A549 (cell line): ENCODE measurements at regions not wholly inside any gene's neighbourhood (a gene's known extent, or its start where the extent isn't known, plus 50 kb on each side); places are given as distances from the start of the nearest gene placed in this dataset.
A peak's percentile ranks its signal among the peaks of the same experiment; 100 is the strongest.

Source experiments
- ATAC-seq, 2 experiments: fragments of 200-7000 bp in 1 of 2; fragments of >200 bp in 1 of 2; cut with Nextera tagmentation in 1 of 2; cut with Tn5 transposase in 1 of 2; 3 replicates each; pipeline versions ENCODE4 v1.8.0 to v1.9.1; 2018 to 2020; ENCODE audit warnings: mild to moderate bottlenecking in 1 of 2, moderate library complexity in 1 of 2
- CTCF ChIA-PET: fragments of 300-600 bp; sonication (Branson Sonifier 250); formaldehyde crosslinking; extraction: SDS; loops from one replicate; lab custom pipeline; 2021; ENCODE audit warnings: antibody characterized with exemption, inconsistent platforms; lab: Yijun Ruan, JAX
- POLR2A ChIA-PET: fragments of 350-600 bp; formaldehyde crosslinking; extraction: SDS; loops from one replicate; lab custom pipeline; 2021; ENCODE audit warnings: antibody characterized with exemption, inconsistent platforms; lab: Yijun Ruan, JAX
- DNase-seq, 2 experiments: peaks; one replicate each; pipeline versions ENCODE4 v3.0.0 to v3.0.0-alpha.2; 2011 to 2016; ENCODE audit warnings: low read depth in 1 of 2, low spot score in 1 of 2
- FAIRE-seq: peaks from 2 replicates; lab custom pipeline; 2011; peaks lifted over from hg19 to GRCh38; lab: Jason Lieb, UNC
- H3K27ac ChIP-seq, 2 experiments: fragments of >200 bp; sonication (Bioruptor Twin); formaldehyde crosslinking; 3 replicates each; pipeline ENCODE4 v1.5.1; 2016 to 2017
- H3K4me1 ChIP-seq: fragments of >200 bp; sonication (Bioruptor Twin); formaldehyde crosslinking; 3 replicates; pipeline ENCODE4 v1.6.1; 2016
- H3K4me2 ChIP-seq: fragments of >200 bp; sonication (Bioruptor Twin); formaldehyde crosslinking; 3 replicates; pipeline ENCODE4 v1.6.1; 2016
- H3K4me3 ChIP-seq: fragments of >200 bp; sonication (Bioruptor Twin); formaldehyde crosslinking; 3 replicates; pipeline ENCODE4 v1.5.1; 2016
- H3K9me3 ChIP-seq: fragments of >200 bp; sonication (Bioruptor Twin); formaldehyde crosslinking; 3 replicates; pipeline ENCODE4 v1.6.1; 2016
- CBX8 ChIP-seq: fragments of 200-600 bp; sonication (generic); IDR thresholded peaks from 2 replicates; pipeline ENCODE4 v1.6.1; 2016
- CHD2 ChIP-seq: fragments of 150-350 bp; IDR thresholded peaks from 2 replicates; pipeline ENCODE4 v1.6.1; 2014; ENCODE audit warnings: low read length; ENCODE audit not compliant: partially characterized antibody
- CTCF ChIP-seq: fragments of >200 bp; sonication (Bioruptor Twin); formaldehyde crosslinking; IDR thresholded peaks from 3 replicates; pipeline ENCODE4 v1.5.1; 2016
- EP300 ChIP-seq, 2 experiments: fragments of >200 bp; sonication (Bioruptor Twin); formaldehyde crosslinking; IDR thresholded peaks; 2 replicates in 1 of 2; 3 replicates in 1 of 2; pipeline ENCODE4 v1.6.1; 2016 to 2017
- FOSB ChIP-seq: fragments of 250-450 bp; sonication (Bioruptor Pico); IDR thresholded peaks from 2 replicates; pipeline ENCODE4 v1.5.0; 2020; ENCODE audit warnings: mild to moderate bottlenecking, moderate library complexity
- GATA3 ChIP-seq: IDR thresholded peaks from 2 replicates; pipeline ENCODE4 v1.6.1; 2012; ENCODE audit warnings: borderline replicate concordance
- HDAC2 ChIP-seq: fragments of 200-600 bp; sonication (generic); IDR thresholded peaks from 2 replicates; pipeline ENCODE4 v1.6.1; 2016
- HOXA7 ChIP-seq: fragments of 250-450 bp; sonication (Bioruptor Pico); IDR thresholded peaks from 2 replicates; pipeline ENCODE4 v1.5.0; 2020; ENCODE audit warnings: mild to moderate bottlenecking, moderate library complexity
- HOXB5 ChIP-seq: fragments of 250-450 bp; sonication (Bioruptor Pico); IDR thresholded peaks from 2 replicates; pipeline ENCODE4 v1.5.0; 2020; ENCODE audit warnings: mild to moderate bottlenecking, moderate library complexity
- KDM5A ChIP-seq: fragments of 200-600 bp; sonication (generic); IDR thresholded peaks from 2 replicates; pipeline ENCODE4 v1.6.1; 2016; ENCODE audit warnings: antibody characterized with exemption, mild to moderate bottlenecking
- MAFK ChIP-seq: fragments of 450-650 bp; IDR thresholded peaks from 2 replicates; pipeline ENCODE4 v1.6.1; 2014; ENCODE audit not compliant: partially characterized antibody
- MYC ChIP-seq: IDR thresholded peaks from 2 replicates; pipeline ENCODE4 v1.6.1; 2012; ENCODE audit warnings: mild to moderate bottlenecking, inconsistent platforms, low read length, improper control_type of control experiment, borderline replicate concordance
- NPAS2 ChIP-seq: fragments of 250-450 bp; sonication (Bioruptor Pico); IDR thresholded peaks from 2 replicates; pipeline ENCODE4 v1.8.0; 2022; ENCODE audit warnings: mild to moderate bottlenecking, moderate library complexity, borderline replicate concordance
- NR3C1 ChIP-seq: fragments of >200 bp; sonication (Bioruptor Twin); formaldehyde crosslinking; IDR thresholded peaks from 3 replicates; pipeline ENCODE4 v1.6.1; 2017
- PHF8 ChIP-seq: fragments of 200-600 bp; sonication (generic); IDR thresholded peaks from 2 replicates; pipeline ENCODE4 v1.6.1; 2016; ENCODE audit warnings: low read depth, mild to moderate bottlenecking, antibody characterized with exemption, moderate library complexity, borderline replicate concordance
- POLR2A ChIP-seq: IDR thresholded peaks from 2 replicates; pipeline ENCODE4 v1.6.1; 2012; ENCODE audit warnings: mild to moderate bottlenecking, low read length
- RAD21 ChIP-seq, 2 experiments: fragments of >200 bp in 1 of 2; sonication (Bioruptor Twin) in 1 of 2; formaldehyde crosslinking in 1 of 2; IDR thresholded peaks in 1 of 2; conservative IDR thresholded peaks in 1 of 2; 2 replicates in 1 of 2; 3 replicates in 1 of 2; pipeline ENCODE4 v1.6.1; 2012 to 2018; ENCODE audit warnings: inconsistent platforms in 1 of 2
- RNF2 ChIP-seq: fragments of 200-600 bp; sonication (generic); IDR thresholded peaks from 2 replicates; pipeline ENCODE4 v1.6.1; 2016; ENCODE audit warnings: low read depth, mild to moderate bottlenecking, antibody characterized with exemption, moderate library complexity, borderline replicate concordance
- TP53 ChIP-seq: fragments of 250-450 bp; sonication (Bioruptor Pico); IDR thresholded peaks from 2 replicates; pipeline ENCODE4 v1.5.0; 2021; ENCODE audit warnings: mild to moderate bottlenecking, moderate library complexity
- ZSCAN20 ChIP-seq: fragments of 250-450 bp; sonication (Bioruptor Pico); IDR thresholded peaks from 2 replicates; pipeline ENCODE4 v1.8.0; 2022; ENCODE audit warnings: mild to moderate bottlenecking, moderate library complexity
- WGBS: methylation state at CpG from one replicate; pipeline ENCODE4 v1.1.6; 2017; ENCODE audit errors: missing lambda C conversion rate; 5-methylcytosine and 5-hydroxymethylcytosine counted together
- TF ChIP-seq, protein P1 (sequence below): fragments of 250-450 bp; sonication (Bioruptor Pico); IDR thresholded peaks from 2 replicates; pipeline ENCODE4 v1.5.0; 2021; ENCODE audit warnings: mild to moderate bottlenecking, moderate library complexity, borderline replicate concordance
- TF ChIP-seq, protein P2 (sequence below): fragments of 200-600 bp; sonication (generic); IDR thresholded peaks from 2 replicates; pipeline ENCODE4 v1.6.1; 2016; ENCODE audit warnings: antibody characterized with exemption, mild to moderate bottlenecking, moderate library complexity
- TF ChIP-seq, protein P3 (sequence below): IDR thresholded peaks from 2 replicates; pipeline ENCODE4 v1.6.1; 2012
- TF ChIP-seq, protein P4 (sequence below): fragments of 450-650 bp; IDR thresholded peaks from 2 replicates; pipeline ENCODE4 v1.6.1; 2014; ENCODE audit warnings: antibody characterized with exemption

GRCh38 chr2:64749446-64749845, 95.7 kb upstream of the SERTAD2 start:
- H3K4me1 ChIP-seq, result peaks cover 36% of the 10 kb centered on the region
- H3K4me3 ChIP-seq, result peak overlapping the region; percentile 52
- FAIRE-seq (no peak), DNase-seq (no peak), ATAC-seq (no peak)
- CTCF ChIA-PET, result interaction anchor here (0.5 to 5.2 kb wide), 8 partner anchors 10 to 123 kb away, joined by 3 to 50 read pairs (median 7); partner anchors contain the start of gene SERTAD2
- 67% methylated on average over 4 of the region's 4 CpGs for WGBS
- H3K9me3 ChIP-seq, result no peaks in the 10 kb centered on the region
- H3K27ac ChIP-seq, result peak overlapping the region; percentile 73 to 92; a peak in 5 of 6 replicates
- POLR2A ChIA-PET, result interaction anchor here (0.5 to 4.6 kb wide), 10 partner anchors 8 to 298 kb away, joined by 3 to 172 read pairs (median 4); partner anchors contain the start of gene SERTAD2
- TF ChIP-seq HOXB5 (CRISPR knock-in tag) (no peak), ZSCAN20 (CRISPR knock-in tag) (no peak), FOSB (CRISPR knock-in tag) (no peak), GATA3 (no peak), TP53 (no peak)
- peak overlapping the region; percentile 81 for H3K4me2 ChIP-seq

- ATAC-seq (peak; percentile 11 to 30), DNase-seq (peak; percentile 53 to 64), FAIRE-seq (no peak)
- WGBS, result 3% methylated on average over 33 of the region's 38 CpGs
- ChIA-PET POLR2A (interaction anchor here (0.5 to 4.6 kb wide), 23 partner anchors 8 to 297 kb away, joined by 3 to 172 read pairs (median 4); partner anchors contain the start of genes AFTPH and SERTAD2), CTCF (interaction anchor here (0.5 to 5.2 kb wide), 29 partner anchors 10 to 163 kb away, joined by 3 to 50 read pairs (median 4); partner anchors contain the start of gene SERTAD2)
- Histone ChIP-seq H3K4me1 (peaks cover 29% of the 10 kb centered on the region), H3K4me3 (peak overlapping the region; percentile 52), H3K4me2 (peak overlapping the region; percentile 81), H3K9me3 (no peaks in the 10 kb centered on the region), H3K27ac (peak overlapping the region; percentile 73 to 92)
- TF ChIP-seq, protein P1, sequence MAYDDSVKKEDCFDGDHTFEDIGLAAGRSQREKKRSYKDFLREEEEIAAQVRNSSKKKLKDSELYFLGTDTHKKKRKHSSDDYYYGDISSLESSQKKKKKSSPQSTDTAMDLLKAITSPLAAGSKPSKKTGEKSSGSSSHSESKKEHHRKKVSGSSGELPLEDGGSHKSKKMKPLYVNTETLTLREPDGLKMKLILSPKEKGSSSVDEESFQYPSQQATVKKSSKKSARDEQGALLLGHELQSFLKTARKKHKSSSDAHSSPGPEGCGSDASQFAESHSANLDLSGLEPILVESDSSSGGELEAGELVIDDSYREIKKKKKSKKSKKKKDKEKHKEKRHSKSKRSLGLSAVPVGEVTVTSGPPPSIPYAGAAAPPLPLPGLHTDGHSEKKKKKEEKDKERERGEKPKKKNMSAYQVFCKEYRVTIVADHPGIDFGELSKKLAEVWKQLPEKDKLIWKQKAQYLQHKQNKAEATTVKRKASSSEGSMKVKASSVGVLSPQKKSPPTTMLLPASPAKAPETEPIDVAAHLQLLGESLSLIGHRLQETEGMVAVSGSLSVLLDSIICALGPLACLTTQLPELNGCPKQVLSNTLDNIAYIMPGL, result 0 out of 2 replicates have a peak, but pooled peaks have one; percentile 18
- TF ChIP-seq RAD21 (conservative IDR thresholded peaks at IDR 0.05 in 1 of 2, IDR thresholded peaks at IDR 0.05 in 1 of 2) (0 out of 5 replicates have a peak, but pooled peaks of 1 of the 2 experiments have one; percentile 50), MYC (peak; percentile 47; the same call in 1 of the 2 replicates), CHD2 (no peak), NPAS2 (CRISPR knock-in tag) (no peak), HDAC2 (0 out of 2 replicates have a peak, but pooled peaks have one; percentile 56), HOXA7 (no peak), KDM5A (no peak), POLR2A (peak; percentile 33), CTCF (peak; percentile 36), EP300 (IDR thresholded peaks at IDR 0.05) (no peak), RNF2 (no peak), PHF8 (peak; percentile 69; the same call in 1 of the 2 replicates), CBX8 (no peak), MAFK (no peak), HOXB5 (CRISPR knock-in tag) (no peak), NR3C1 (no peak)
- TF ChIP-seq, protein P2, sequence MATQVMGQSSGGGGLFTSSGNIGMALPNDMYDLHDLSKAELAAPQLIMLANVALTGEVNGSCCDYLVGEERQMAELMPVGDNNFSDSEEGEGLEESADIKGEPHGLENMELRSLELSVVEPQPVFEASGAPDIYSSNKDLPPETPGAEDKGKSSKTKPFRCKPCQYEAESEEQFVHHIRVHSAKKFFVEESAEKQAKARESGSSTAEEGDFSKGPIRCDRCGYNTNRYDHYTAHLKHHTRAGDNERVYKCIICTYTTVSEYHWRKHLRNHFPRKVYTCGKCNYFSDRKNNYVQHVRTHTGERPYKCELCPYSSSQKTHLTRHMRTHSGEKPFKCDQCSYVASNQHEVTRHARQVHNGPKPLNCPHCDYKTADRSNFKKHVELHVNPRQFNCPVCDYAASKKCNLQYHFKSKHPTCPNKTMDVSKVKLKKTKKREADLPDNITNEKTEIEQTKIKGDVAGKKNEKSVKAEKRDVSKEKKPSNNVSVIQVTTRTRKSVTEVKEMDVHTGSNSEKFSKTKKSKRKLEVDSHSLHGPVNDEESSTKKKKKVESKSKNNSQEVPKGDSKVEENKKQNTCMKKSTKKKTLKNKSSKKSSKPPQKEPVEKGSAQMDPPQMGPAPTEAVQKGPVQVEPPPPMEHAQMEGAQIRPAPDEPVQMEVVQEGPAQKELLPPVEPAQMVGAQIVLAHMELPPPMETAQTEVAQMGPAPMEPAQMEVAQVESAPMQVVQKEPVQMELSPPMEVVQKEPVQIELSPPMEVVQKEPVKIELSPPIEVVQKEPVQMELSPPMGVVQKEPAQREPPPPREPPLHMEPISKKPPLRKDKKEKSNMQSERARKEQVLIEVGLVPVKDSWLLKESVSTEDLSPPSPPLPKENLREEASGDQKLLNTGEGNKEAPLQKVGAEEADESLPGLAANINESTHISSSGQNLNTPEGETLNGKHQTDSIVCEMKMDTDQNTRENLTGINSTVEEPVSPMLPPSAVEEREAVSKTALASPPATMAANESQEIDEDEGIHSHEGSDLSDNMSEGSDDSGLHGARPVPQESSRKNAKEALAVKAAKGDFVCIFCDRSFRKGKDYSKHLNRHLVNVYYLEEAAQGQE, result no peak
- TF ChIP-seq, protein P3, sequence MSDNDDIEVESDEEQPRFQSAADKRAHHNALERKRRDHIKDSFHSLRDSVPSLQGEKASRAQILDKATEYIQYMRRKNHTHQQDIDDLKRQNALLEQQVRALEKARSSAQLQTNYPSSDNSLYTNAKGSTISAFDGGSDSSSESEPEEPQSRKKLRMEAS, result peak; percentile 42; the same call in 1 of the 2 replicates
- TF ChIP-seq, protein P4, sequence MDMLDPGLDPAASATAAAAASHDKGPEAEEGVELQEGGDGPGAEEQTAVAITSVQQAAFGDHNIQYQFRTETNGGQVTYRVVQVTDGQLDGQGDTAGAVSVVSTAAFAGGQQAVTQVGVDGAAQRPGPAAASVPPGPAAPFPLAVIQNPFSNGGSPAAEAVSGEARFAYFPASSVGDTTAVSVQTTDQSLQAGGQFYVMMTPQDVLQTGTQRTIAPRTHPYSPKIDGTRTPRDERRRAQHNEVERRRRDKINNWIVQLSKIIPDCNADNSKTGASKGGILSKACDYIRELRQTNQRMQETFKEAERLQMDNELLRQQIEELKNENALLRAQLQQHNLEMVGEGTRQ, result no peak
Observed at GRCh38 chr2:64750001-64750816, 96.5 kb upstream of the SERTAD2 start.
